Ectodermal cell (in vitro differentiated cells): ENCODE measurements at regions not wholly inside any gene's neighbourhood (a gene's known extent, or its start where the extent isn't known, plus 50 kb on each side); places are given as distances from the start of the nearest gene placed in this dataset.
"Not testable (repeated sequence)": the region's sequence is repeated elsewhere in the genome, so short reads cannot be mapped to it uniquely, and the experiment has no call there.

Experiments used
- H3K27ac ChIP-seq: 2 replicates; pipeline ENCODE4 v1.7.0; 2013; ENCODE audit warnings: mild to moderate bottlenecking, low read depth, low read length; ENCODE audit not compliant: insufficient read depth, poor library complexity, severe bottlenecking
- H3K27me3 ChIP-seq: 2 replicates; pipeline ENCODE4 v1.7.0; 2013; ENCODE audit warnings: mild to moderate bottlenecking, low read length; ENCODE audit not compliant: insufficient read depth, control insufficient read depth, poor library complexity, severe bottlenecking
- H3K36me3 ChIP-seq: one replicate; pipeline ENCODE4 v1.7.0; 2013; ENCODE audit warnings: low read length; ENCODE audit not compliant: control insufficient read depth, insufficient read depth
- H3K4me1 ChIP-seq: one replicate; pipeline ENCODE4 v1.7.0; 2013; ENCODE audit warnings: low read length; ENCODE audit not compliant: control insufficient read depth, insufficient read depth
- H3K4me3 ChIP-seq: 2 replicates; pipeline ENCODE4 v1.7.0; 2013; ENCODE audit warnings: low read depth, low read length, control low read depth; ENCODE audit not compliant: insufficient read depth
- H3K9me3 ChIP-seq: 2 replicates; pipeline ENCODE4 v1.7.0; 2013; ENCODE audit warnings: mild to moderate bottlenecking, low read length, moderate library complexity; ENCODE audit not compliant: control insufficient read depth
- WGBS, 2 experiments: methylation state at CpG; one replicate each; pipeline ENCODE4 v1.1.7; 2013; ENCODE audit warnings: missing lambda C conversion rate in 2 of 2; 5-methylcytosine and 5-hydroxymethylcytosine counted together

DNA sequence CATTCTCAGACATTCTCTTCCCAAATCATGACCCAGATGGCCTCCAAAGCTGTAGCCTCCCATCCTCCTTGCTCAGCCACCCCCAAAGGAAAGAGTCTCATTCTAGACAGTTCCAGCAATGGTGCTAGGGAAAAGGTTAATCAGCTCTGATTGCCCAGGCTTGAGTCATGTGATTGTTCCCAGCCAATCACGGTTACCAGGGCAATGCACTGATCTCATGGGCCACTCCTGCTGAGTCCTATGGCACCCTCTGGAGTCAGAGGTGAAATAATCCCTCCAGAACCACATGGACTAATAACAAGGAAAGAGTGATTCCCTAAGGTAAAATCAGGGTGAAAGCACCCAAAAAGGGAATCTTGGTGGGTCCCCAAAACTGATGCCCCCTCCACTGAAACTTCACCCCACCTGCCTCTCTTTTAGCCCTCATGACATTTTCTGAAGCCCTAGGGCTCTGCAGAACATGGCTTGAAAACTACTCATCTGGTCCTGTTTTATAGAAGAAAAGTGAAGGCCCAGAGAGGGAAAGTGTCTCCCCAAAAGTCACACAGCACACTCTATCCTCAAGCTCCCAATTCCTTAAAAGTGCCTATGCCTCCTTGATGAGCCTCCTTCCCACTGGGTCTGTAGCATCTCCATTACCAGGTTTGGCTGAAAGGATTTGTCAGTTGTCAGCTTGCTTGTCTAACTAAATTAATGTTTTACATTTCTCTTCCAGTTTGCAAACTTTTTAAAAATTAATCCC lies 203.7 kb downstream of the MN1 start:
- Histone ChIP-seq H3K9me3 (no peaks in the 10 kb centered on the region), H3K27me3 (no peaks in the 10 kb centered on the region), H3K27ac (no peak overlapping the region), H3K36me3 (no peaks in the 10 kb centered on the region), H3K4me3 (no peak overlapping the region), H3K4me1 (no peaks in the 10 kb centered on the region)
- WGBS, 2 experiments, result 95 to 96% methylated on average over 1 of the region's 1 CpG

DNA sequence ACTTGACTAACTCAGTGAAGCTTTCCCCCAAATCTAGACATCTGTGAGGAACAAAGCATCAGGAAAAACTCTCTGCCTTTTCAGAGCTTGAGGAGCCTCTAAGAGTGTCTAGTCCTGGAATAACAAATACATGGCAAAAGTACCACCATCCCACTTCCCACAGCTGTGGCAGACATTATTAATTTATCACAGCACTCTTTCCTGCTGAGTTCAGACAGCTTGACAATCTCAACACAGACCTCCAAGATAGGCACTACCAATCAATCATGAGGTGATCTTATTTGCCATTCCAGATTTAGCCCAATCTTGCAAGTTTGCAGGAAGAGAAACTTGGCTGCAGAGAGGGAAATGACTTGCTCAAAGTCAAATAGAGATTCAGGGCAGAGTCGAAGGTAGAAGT lies 202.8 kb downstream of the MN1 start:
- H3K9me3 ChIP-seq, result no peaks in the 10 kb centered on the region
- H3K36me3 ChIP-seq, result no peaks in the 10 kb centered on the region
- H3K27me3 ChIP-seq, result no peaks in the 10 kb centered on the region
- no peak overlapping the region for H3K27ac ChIP-seq
- H3K4me3 ChIP-seq, result no peak overlapping the region
- H3K4me1 ChIP-seq, result no peaks in the 10 kb centered on the region
- 86 to 95% methylated on average over 1 of the region's 1 CpG for WGBS, 2 experiments

DNA sequence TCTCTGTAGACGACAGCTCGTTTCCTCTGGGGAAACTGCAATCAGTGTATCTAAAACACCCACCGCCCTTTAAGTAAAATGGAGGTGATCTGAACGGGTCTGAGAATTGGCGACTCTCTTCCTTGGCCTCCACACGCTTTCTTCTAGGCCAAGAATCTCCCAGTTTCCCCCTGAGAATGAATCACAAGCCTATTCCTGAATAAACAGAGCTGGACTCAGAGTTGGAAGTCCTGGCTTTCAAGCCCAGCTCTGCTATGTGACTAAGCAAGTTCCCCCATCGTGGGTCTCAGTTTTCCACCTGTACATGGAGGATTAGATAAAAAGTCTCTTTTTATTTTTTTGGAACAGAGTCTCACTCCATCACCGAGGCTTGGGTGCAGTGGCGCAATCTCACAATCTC lies 200.4 kb downstream of the MN1 start:
- no peak overlapping the region for H3K27ac ChIP-seq
- no peaks in the 10 kb centered on the region for H3K27me3 ChIP-seq
- no peaks in the 10 kb centered on the region for H3K4me1 ChIP-seq
- H3K36me3 ChIP-seq, result no peaks in the 10 kb centered on the region
- H3K9me3 ChIP-seq, result no peaks in the 10 kb centered on the region
- H3K4me3 ChIP-seq, result no peak overlapping the region
- 85% methylated on average over 9 of the region's 9 CpGs for WGBS, 2 experiments

DNA sequence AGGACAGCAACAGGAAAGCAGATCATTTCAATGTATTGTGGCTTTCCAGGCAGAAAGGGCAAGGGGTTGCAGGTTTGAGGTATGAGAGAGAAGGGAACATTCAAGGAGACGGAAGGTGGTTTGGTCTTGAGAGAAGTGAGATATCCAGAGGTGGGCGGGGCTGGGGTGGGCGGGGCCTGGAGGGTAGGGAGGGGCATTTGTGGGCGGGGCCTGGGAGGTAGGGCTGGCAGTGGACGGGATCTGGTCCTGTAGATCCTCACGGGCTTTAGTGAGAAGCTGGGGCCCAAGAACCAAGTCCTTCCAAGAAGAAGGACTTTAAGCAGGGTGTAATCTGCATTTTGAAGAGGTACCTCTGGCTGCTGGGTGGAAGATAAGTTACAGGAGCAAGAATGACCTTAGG lies 199.2 kb downstream of the MN1 start:
- H3K36me3 ChIP-seq, result no peaks in the 10 kb centered on the region
- no peaks in the 10 kb centered on the region for H3K9me3 ChIP-seq
- 70 to 76% methylated on average over 6 of the region's 6 CpGs for WGBS, 2 experiments
- H3K4me3 ChIP-seq, result no peak overlapping the region
- H3K4me1 ChIP-seq, result no peaks in the 10 kb centered on the region
- no peak overlapping the region for H3K27ac ChIP-seq
- no peaks in the 10 kb centered on the region for H3K27me3 ChIP-seq

DNA sequence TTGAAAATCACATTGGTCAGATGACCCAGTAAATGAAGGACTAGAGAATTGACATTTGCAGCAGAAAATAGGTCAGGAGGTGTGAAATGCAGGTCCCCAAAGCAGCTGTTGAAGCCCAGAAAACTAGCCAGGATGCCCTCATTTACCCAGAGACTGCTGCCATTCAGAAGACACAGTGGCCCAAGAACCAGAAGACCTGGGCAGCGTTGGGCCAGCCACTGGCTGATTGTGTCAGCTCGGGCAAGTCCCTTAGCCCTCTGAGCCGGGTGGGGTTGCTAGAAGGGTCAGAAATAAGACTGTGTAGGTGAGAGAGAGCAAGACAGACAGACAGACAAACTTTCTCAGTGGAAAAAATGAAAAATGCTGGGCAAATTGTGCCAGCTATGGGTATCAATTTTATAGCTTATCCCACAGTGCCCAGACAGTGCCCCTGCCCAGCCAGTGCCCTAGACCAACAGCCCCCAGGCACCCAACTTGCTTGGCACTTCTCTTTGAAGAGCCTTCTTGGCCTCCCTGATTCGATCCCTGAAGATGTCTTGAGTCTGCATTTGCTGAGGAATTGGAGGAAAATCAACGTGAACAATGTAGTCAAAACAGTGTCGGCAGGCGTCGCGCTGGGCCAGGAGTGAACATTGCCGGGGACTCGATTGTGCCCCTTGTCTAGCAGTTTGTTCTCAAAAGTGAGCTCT lies 198.3 kb downstream of the MN1 start:
- Histone ChIP-seq H3K36me3 (no peaks in the 10 kb centered on the region), H3K27ac (no peak overlapping the region), H3K4me1 (no peaks in the 10 kb centered on the region), H3K4me3 (no peak overlapping the region), H3K9me3 (no peaks in the 10 kb centered on the region), H3K27me3 (no peaks in the 10 kb centered on the region)
- 93% methylated on average over 11 of the region's 11 CpGs for WGBS, 2 experiments

DNA sequence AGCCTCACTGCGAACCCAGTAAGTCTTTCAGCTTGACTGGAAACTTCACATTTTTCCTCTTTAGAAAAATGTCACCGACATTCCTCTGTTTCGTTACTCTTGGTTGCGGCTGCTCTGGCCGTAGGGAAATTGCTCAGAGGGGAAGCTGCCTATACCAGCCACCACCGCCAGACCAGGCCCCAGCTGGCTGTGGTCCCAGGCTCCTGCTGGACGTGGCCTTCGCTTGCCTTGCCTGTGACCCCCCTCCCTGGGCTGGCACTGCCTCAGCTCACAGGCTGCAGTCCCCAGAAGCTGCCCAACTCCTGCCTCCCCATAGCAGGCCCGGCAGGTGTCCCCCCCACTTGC lies 197.8 kb downstream of the MN1 start:
- H3K36me3 ChIP-seq, result no peaks in the 10 kb centered on the region
- WGBS, 2 experiments, result 63 to 70% methylated on average over 9 of the region's 9 CpGs
- no peak overlapping the region for H3K4me3 ChIP-seq
- no peak overlapping the region for H3K27ac ChIP-seq
- no peaks in the 10 kb centered on the region for H3K9me3 ChIP-seq
- H3K4me1 ChIP-seq, result no peaks in the 10 kb centered on the region
- H3K27me3 ChIP-seq, result no peaks in the 10 kb centered on the region

DNA sequence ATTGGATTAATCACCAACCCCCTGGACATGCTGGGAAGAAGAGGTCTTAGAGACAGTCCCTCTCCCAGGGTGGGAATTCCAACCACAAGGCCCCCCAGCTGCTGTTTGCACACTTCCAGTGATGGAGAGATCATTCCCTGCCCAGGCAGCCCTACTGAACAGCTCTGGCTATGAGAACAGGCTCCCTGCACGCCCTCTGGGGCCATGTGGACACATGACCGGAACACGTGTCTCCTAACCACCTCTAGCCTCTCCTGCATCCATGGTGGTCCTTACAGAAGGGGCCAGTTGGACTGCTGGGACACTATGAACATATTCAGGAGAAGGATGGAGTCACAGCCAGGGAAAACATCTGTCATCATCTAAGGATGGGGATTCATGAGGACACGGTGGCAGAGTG lies 196.2 kb downstream of the MN1 start:
- 80 to 85% methylated on average over 4 of the region's 4 CpGs for WGBS, 2 experiments
- Histone ChIP-seq H3K4me1 (peaks cover 8% of the 10 kb centered on the region), H3K36me3 (no peaks in the 10 kb centered on the region), H3K27ac (no peak overlapping the region), H3K4me3 (no peak overlapping the region), H3K9me3 (no peaks in the 10 kb centered on the region), H3K27me3 (no peaks in the 10 kb centered on the region)

DNA sequence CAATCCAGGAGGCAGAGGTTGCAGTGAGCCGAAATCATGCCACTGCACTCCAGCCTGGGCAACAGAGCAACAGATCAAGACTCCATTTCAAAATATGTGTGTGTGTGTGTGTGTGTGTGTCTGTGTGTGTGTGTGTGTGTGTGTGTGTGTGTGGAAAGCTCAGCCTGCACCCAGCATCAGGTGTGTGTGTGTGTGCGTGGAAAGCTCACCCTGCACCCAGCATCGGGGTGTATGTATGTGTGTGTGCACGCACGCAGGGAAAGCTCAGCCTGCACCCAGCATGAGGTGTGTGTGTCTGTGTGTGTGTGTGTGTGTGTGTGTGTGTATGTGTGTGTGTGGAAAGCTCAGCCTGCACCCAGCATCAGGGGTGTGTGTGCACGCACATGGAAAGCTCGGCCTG lies 193.8 kb downstream of the MN1 start:
- WGBS, 2 experiments, result 94 to 95% methylated on average over 7 of the region's 7 CpGs
- H3K9me3 ChIP-seq, H3K27ac ChIP-seq, H3K4me3 ChIP-seq, H3K27me3 ChIP-seq, H3K36me3 ChIP-seq: not testable (repeated sequence)
- peaks cover 16% of the 10 kb centered on the region for H3K4me1 ChIP-seq

DNA sequence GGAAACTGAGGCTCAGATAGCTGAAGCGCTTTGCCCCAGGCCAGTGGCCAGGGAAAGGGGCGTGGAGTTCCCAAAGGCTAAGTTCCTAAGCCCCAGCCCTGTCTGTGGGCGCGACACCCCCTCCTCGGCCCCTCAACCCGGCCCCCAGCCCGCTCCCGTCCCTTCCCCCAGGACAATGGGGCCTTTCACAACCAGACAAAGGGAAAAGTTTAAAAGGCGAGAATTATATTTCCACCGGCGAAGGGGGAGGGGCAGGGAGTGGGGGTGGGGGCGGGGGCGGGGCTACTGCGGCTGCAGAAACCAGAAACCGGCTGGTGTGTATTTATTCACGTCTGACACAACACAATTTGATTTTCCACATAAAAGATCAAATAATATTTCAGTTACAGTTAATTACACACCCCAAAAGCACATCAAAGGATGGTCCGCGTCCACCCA lies 192.1 kb downstream of the MN1 start:
- 33 to 51% methylated on average over 10 to 18 of the region's 18 CpGs for WGBS, 2 experiments
- Histone ChIP-seq H3K4me1 (peaks cover 22% of the 10 kb centered on the region), H3K27ac (no peak overlapping the region), H3K36me3 (no peaks in the 10 kb centered on the region), H3K9me3 (no peaks in the 10 kb centered on the region), H3K4me3 (no peak overlapping the region), H3K27me3 (peaks cover 10% of the 10 kb centered on the region)

DNA sequence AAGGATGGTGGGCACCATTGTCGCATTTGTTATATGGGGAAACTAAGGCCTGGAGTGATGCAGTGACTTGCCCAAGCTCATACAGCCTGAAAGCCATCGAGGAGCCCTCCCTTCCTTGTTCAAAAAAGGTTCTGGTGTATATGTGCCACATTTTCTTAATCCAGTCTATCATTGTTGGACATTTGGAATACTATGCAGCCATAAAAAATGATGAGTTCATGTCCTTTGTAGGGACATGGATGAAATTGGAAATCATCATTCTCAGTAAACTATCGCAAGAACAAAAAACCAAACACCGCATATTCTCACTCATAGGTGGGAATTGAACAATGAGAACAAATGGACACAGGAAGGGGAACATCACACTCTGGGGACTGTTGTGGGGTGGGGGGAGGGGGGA lies 191.4 kb downstream of the MN1 start:
- not testable (repeated sequence) for H3K27ac ChIP-seq, H3K9me3 ChIP-seq, H3K4me3 ChIP-seq, H3K36me3 ChIP-seq
- peaks cover 22% of the 10 kb centered on the region for H3K4me1 ChIP-seq
- WGBS, 2 experiments, result 96 to 97% methylated on average over 2 of the region's 4 CpGs
- peaks cover 17% of the 10 kb centered on the region for H3K27me3 ChIP-seq
